ENCODE measurements at regions not wholly inside any gene's neighbourhood (a gene's known extent, or its start where the extent isn't known, plus 50 kb on each side); places are given as distances from the start of the nearest gene placed in this dataset.

DNA sequence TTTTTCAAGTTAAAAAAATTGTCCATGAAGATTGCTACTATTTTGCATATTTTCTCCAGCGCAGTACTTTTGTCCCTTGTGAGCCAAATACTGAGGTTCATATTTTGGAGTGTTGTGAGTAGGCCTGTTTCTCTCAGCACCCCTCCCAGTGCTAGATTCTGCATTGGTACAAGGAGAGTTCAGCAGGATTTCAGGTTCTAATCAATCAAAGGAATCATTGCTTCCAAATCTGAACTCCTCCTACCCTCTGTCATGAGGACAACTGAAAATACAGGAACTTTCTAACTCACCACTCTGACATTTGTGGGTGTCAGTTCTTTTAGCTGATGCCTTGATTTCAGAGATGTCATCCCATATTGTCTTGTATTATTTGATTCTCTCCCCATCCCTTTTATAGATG is 299.9 kb downstream of the FZD1 start:
- H3K27me3 ChIP-seq (replicated peaks in 1 of 2; ENCODE audit: control insufficient read depth in 2 of 2, extremely low read depth in 1 of 2, insufficient read depth in 2 of 2, low read length in 1 of 2), result no peaks in the 10 kb centered on the region
- no peak for DNase-seq
- H3K36me3 Mint-ChIP-seq, result no peaks in the 10 kb centered on the region
- H3K27me3 Mint-ChIP-seq, result no peaks in the 10 kb centered on the region
- ChIA-PET CTCF (no interaction called here), POLR2A (no interaction called here)
- H3K27ac Mint-ChIP-seq, result no peak overlapping the region
- no peaks in the 10 kb centered on the region for H3K36me3 ChIP-seq (ENCODE audit: control insufficient read depth in 2 of 2, extremely low read depth in 1 of 2, insufficient read depth in 1 of 2, low read length in 1 of 2)
- no peak overlapping the region for H3K4me3 ChIP-seq (ENCODE audit: control insufficient read depth in 1 of 2, extremely low read depth in 1 of 2, low read length in 1 of 2)
- no peak overlapping the region for H3K27ac ChIP-seq (ENCODE audit: low read length)
- ATAC-seq (replicated peaks in 1 of 4), result no peak
- H3K4me1 ChIP-seq (ENCODE audit: control insufficient read depth in 1 of 2, extremely low read depth in 1 of 2, insufficient read depth in 2 of 2, low read length in 2 of 2), result no peaks in the 10 kb centered on the region
- no CpG with 5 or more reads among the region's 1 CpG for WGBS (ENCODE audit: insufficient coverage)
- no peak overlapping the region for H3K4me3 Mint-ChIP-seq
- H3K9me3 Mint-ChIP-seq, result peaks cover 0 to 6% (median 5%) of the 10 kb centered on the region in 3 donors
- H3K4me1 Mint-ChIP-seq, result no peaks in the 10 kb centered on the region
- no peaks in the 10 kb centered on the region for H3K9me3 ChIP-seq

DNA sequence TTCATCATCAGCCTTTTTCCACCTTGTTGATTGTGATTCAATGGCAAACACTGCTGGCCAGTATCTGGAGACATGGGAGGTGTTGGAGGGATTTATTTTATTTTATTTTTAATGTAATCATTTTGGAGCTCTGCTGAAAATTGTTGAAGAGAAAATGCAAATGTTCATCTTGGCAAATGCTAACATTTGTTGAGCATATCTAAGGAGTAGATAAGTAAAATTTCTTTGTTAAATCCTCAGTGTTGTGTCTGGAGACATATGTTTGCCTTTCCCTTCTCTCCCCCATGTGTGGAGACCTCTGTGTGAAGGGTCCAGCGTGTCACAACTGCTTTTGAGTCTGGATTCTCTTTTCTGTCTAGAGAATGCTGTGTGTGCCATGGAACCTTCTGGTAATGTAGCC is 300.3 kb downstream of the FZD1 start:
- H3K27ac Mint-ChIP-seq, result no peak overlapping the region
- no peaks in the 10 kb centered on the region for H3K27me3 ChIP-seq (replicated peaks in 1 of 2; ENCODE audit: control insufficient read depth in 2 of 2, extremely low read depth in 1 of 2, insufficient read depth in 2 of 2, low read length in 1 of 2)
- ChIA-PET POLR2A (no interaction called here), CTCF (no interaction called here)
- H3K9me3 ChIP-seq, result no peaks in the 10 kb centered on the region
- no CpG with 5 or more reads among the region's 1 CpG for WGBS (ENCODE audit: insufficient coverage)
- H3K4me3 Mint-ChIP-seq, result no peak overlapping the region
- H3K36me3 Mint-ChIP-seq, result no peaks in the 10 kb centered on the region
- no peak overlapping the region for H3K4me3 ChIP-seq (ENCODE audit: control insufficient read depth in 1 of 2, extremely low read depth in 1 of 2, low read length in 1 of 2)
- ATAC-seq (replicated peaks in 1 of 4) (no peak), DNase-seq (no peak)
- H3K9me3 Mint-ChIP-seq, result peaks cover 0 to 7% (median 6%) of the 10 kb centered on the region in 3 donors
- no peaks in the 10 kb centered on the region for H3K4me1 ChIP-seq (ENCODE audit: control insufficient read depth in 1 of 2, extremely low read depth in 1 of 2, insufficient read depth in 2 of 2, low read length in 2 of 2)
- no peaks in the 10 kb centered on the region for H3K36me3 ChIP-seq (ENCODE audit: control insufficient read depth in 2 of 2, extremely low read depth in 1 of 2, insufficient read depth in 1 of 2, low read length in 1 of 2)
- no peak overlapping the region for H3K27ac ChIP-seq (ENCODE audit: low read length)
- no peaks in the 10 kb centered on the region for H3K27me3 Mint-ChIP-seq
- no peaks in the 10 kb centered on the region for H3K4me1 Mint-ChIP-seq

DNA sequence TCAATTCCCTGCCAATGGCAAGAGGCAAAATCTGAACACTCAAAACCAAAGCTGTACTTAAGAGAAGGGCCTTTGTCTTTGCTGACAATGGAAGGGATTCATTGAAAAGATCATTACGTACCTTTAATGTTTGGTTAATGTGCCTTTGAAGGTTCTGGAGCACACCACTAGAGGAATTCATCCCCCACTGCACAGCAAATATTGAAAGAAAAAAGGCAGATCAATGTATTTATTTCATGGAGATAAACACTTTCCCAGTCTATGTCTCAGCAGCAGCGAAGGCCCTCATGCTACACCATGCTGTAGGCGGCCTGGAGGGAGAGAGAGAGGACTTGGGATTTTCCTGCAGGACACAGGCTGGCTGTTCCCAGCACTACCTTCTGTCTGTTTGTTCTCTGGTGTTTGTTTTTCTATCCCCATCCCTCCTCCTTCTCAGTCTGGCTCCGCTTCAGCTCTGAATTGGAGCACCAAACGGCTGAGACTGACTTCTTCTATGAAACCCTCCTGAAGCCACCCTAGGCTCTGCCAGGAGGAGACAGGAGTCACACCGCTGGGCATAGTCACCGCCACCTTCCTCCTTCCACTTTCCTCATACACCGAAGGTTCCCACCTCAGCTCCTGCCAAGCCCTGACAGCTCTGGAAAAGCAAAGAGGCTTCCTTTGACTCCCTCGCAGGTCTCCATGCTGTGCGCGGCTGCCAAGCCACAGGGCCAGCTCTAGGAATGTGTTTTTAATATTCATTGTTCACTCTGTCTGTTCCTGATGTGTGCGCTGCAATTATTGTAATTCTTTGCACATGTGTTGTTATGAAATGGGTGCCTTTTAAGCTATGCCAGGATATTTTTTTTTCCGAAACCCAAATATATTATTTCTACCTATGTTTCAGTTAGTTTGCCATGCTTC is 301.5 kb downstream of the FZD1 start:
- Mint-ChIP-seq H3K27me3 (no peaks in the 10 kb centered on the region), H3K9me3 (peaks cover 0 to 9% (median 4%) of the 10 kb centered on the region in 3 donors), H3K4me1 (no peaks in the 10 kb centered on the region), H3K4me3 (no peak overlapping the region), H3K36me3 (no peaks in the 10 kb centered on the region), H3K27ac (no peak overlapping the region)
- Histone ChIP-seq H3K27me3 (replicated peaks in 1 of 2; ENCODE audit: control insufficient read depth in 2 of 2, extremely low read depth in 1 of 2, insufficient read depth in 2 of 2, low read length in 1 of 2) (no peaks in the 10 kb centered on the region), H3K9me3 (no peaks in the 10 kb centered on the region), H3K36me3 (ENCODE audit: control insufficient read depth in 2 of 2, extremely low read depth in 1 of 2, insufficient read depth in 1 of 2, low read length in 1 of 2) (no peaks in the 10 kb centered on the region), H3K4me1 (ENCODE audit: control insufficient read depth in 1 of 2, extremely low read depth in 1 of 2, insufficient read depth in 2 of 2, low read length in 2 of 2) (no peaks in the 10 kb centered on the region), H3K27ac (ENCODE audit: low read length) (no peak overlapping the region), H3K4me3 (ENCODE audit: control insufficient read depth in 1 of 2, extremely low read depth in 1 of 2, low read length in 1 of 2) (no peak overlapping the region)
- WGBS (ENCODE audit: insufficient coverage), result 86% methylated on average over 7 of the region's 13 CpGs
- DNase-seq (no peak), ATAC-seq (replicated peaks in 1 of 4) (no peak)
- ChIA-PET POLR2A (no interaction called here), CTCF (no interaction called here)

DNA sequence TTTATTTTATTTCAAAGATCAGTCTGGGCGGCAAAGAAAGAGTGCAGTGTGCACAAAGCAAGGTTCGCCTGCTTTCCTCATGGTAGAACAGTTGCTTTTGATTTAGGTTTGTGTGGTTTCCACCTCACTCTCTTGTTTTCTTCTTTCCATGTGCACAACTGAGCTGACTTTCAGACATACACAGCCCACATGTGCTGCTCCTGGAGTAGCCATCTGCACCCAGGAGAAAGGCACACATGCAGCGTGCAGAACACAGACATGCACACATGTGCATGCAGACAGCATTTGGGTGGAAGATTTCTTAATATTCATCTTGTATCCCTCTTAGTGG is 302.1 kb downstream of the FZD1 start:
- Mint-ChIP-seq H3K4me3 (no peak overlapping the region), H3K9me3 (peaks cover 0 to 9% (median 3%) of the 10 kb centered on the region in 3 donors), H3K4me1 (no peaks in the 10 kb centered on the region), H3K36me3 (no peaks in the 10 kb centered on the region), H3K27me3 (no peaks in the 10 kb centered on the region), H3K27ac (no peak overlapping the region)
- CTCF ChIA-PET, result no interaction called here
- DNase-seq, result no peak
- ATAC-seq (replicated peaks in 1 of 4), result no peak
- Histone ChIP-seq H3K9me3 (no peaks in the 10 kb centered on the region), H3K4me3 (ENCODE audit: control insufficient read depth in 1 of 2, extremely low read depth in 1 of 2, low read length in 1 of 2) (no peak overlapping the region), H3K36me3 (ENCODE audit: control insufficient read depth in 2 of 2, extremely low read depth in 1 of 2, insufficient read depth in 1 of 2, low read length in 1 of 2) (no peaks in the 10 kb centered on the region), H3K27ac (ENCODE audit: low read length) (no peak overlapping the region), H3K4me1 (ENCODE audit: control insufficient read depth in 1 of 2, extremely low read depth in 1 of 2, insufficient read depth in 2 of 2, low read length in 2 of 2) (no peaks in the 10 kb centered on the region), H3K27me3 (replicated peaks in 1 of 2; ENCODE audit: control insufficient read depth in 2 of 2, extremely low read depth in 1 of 2, insufficient read depth in 2 of 2, low read length in 1 of 2) (no peaks in the 10 kb centered on the region)
- POLR2A ChIA-PET, result no interaction called here
- WGBS (ENCODE audit: insufficient coverage), result no CpG with 5 or more reads among the region's 3 CpGs

DNA sequence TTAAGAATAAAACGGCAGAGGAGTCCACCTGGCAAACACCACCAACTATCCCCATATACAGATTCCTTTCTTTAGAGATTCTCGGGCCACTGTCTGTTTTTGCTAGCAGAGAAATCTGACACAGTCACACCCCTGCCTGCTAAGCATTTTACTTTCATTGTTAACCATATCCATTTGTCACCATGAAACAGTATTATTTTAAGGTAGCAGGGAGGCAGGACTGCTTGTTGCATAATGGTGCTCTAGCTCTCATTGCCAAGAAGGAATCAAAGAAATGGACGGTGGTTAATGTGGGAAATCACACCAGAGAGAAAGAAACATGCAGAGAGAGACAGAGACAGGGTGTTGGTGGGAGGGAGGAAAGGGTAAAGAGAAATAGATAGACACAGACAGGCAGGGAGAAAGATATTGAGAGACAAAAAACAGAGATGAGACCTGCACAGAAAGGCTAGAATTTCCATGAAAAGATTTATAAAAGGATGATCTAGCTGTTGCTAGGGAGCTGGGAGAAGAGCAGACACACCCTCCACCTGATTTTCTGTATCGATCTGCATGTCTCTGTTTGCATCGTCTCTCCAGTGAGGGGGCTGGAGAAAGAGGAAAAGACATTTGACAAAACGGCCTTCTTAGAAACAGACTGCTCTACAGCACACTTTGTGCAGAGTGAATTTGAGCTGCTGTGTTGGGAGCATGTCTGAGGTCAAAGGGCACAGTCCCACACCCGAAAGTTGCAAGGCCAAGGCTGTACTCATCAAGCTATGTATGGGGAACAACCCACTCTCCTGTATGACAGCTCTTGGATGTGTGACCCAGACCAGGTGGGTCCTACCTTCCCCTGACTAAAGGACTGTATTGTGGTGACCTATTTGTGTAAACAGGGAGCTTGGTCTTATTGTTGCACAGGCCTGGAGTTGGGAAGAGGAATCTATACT is 303.1 kb downstream of the FZD1 start:
- Histone ChIP-seq H3K27me3 (replicated peaks in 1 of 2; ENCODE audit: control insufficient read depth in 2 of 2, extremely low read depth in 1 of 2, insufficient read depth in 2 of 2, low read length in 1 of 2) (no peaks in the 10 kb centered on the region), H3K36me3 (ENCODE audit: control insufficient read depth in 2 of 2, extremely low read depth in 1 of 2, insufficient read depth in 1 of 2, low read length in 1 of 2) (no peaks in the 10 kb centered on the region), H3K27ac (ENCODE audit: low read length) (no peak overlapping the region), H3K4me3 (ENCODE audit: control insufficient read depth in 1 of 2, extremely low read depth in 1 of 2, low read length in 1 of 2) (no peak overlapping the region), H3K4me1 (ENCODE audit: control insufficient read depth in 1 of 2, extremely low read depth in 1 of 2, insufficient read depth in 2 of 2, low read length in 2 of 2) (no peaks in the 10 kb centered on the region), H3K9me3 (no peaks in the 10 kb centered on the region)
- 75% methylated on average over 3 of the region's 7 CpGs for WGBS (ENCODE audit: insufficient coverage)
- H3K9me3 Mint-ChIP-seq, result peaks cover 0 to 14% (median 3%) of the 10 kb centered on the region in 3 donors
- no peak overlapping the region for H3K27ac Mint-ChIP-seq
- H3K4me3 Mint-ChIP-seq, result no peak overlapping the region
- no peaks in the 10 kb centered on the region for H3K4me1 Mint-ChIP-seq
- POLR2A ChIA-PET, result interaction anchor here in 1 of 2 donors (0.6 kb wide), 1 partner anchor 1864 kb away, joined by 5 read pairs; no protein-coding TSS in a partner anchor
- no peaks in the 10 kb centered on the region for H3K36me3 Mint-ChIP-seq
- ATAC-seq (replicated peaks in 1 of 4) (no peak), DNase-seq (no peak)
- CTCF ChIA-PET, result interaction anchor here in 1 of 2 donors (1.0 kb wide), 1 partner anchor 11 kb away, joined by 3 read pairs; no protein-coding TSS in a partner anchor
- no peaks in the 10 kb centered on the region for H3K27me3 Mint-ChIP-seq

DNA sequence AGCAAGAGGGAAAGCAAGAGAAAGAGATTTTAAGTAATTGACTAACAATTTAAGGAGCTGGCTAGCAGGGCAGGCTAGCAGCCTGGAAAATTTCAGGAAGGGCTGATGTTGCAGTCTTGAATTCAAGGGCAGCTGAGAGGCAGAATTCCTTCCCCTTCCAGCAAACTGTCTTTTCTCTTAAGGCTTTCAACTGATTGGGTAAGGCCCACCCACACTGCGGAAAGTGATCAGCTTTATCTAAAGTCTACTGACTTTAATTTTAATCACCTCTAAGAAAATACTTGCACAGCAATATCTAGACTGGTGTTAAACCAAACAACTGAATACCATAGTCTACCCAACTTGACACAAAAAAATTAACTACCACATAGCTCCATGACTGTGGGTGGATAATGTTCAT is 303.9 kb downstream of the FZD1 start:
- no peaks in the 10 kb centered on the region for H3K36me3 ChIP-seq (ENCODE audit: control insufficient read depth in 2 of 2, extremely low read depth in 1 of 2, insufficient read depth in 1 of 2, low read length in 1 of 2)
- POLR2A ChIA-PET, result interaction anchor here in 1 of 2 donors (0.6 kb wide), 1 partner anchor 1865 kb away, joined by 5 read pairs; no protein-coding TSS in a partner anchor
- WGBS (ENCODE audit: insufficient coverage), result 89% methylated on average over 1 of the region's 1 CpG
- H3K27ac Mint-ChIP-seq, result no peak overlapping the region
- no peak for DNase-seq
- H3K9me3 Mint-ChIP-seq, result peaks cover 0 to 15% (median 7%) of the 10 kb centered on the region in 3 donors
- CTCF ChIA-PET, result interaction anchor here in 1 of 2 donors (1.0 kb wide), 1 partner anchor 10 kb away, joined by 3 read pairs; no protein-coding TSS in a partner anchor
- no peak for ATAC-seq (replicated peaks in 1 of 4)
- no peaks in the 10 kb centered on the region for H3K27me3 Mint-ChIP-seq
- H3K4me1 Mint-ChIP-seq, result no peaks in the 10 kb centered on the region
- no peak overlapping the region for H3K4me3 ChIP-seq (ENCODE audit: control insufficient read depth in 1 of 2, extremely low read depth in 1 of 2, low read length in 1 of 2)
- no peaks in the 10 kb centered on the region for H3K36me3 Mint-ChIP-seq
- H3K27me3 ChIP-seq (replicated peaks in 1 of 2; ENCODE audit: control insufficient read depth in 2 of 2, extremely low read depth in 1 of 2, insufficient read depth in 2 of 2, low read length in 1 of 2), result no peaks in the 10 kb centered on the region
- no peaks in the 10 kb centered on the region for H3K9me3 ChIP-seq
- H3K27ac ChIP-seq (ENCODE audit: low read length), result no peak overlapping the region
- no peak overlapping the region for H3K4me3 Mint-ChIP-seq
- no peaks in the 10 kb centered on the region for H3K4me1 ChIP-seq (ENCODE audit: control insufficient read depth in 1 of 2, extremely low read depth in 1 of 2, insufficient read depth in 2 of 2, low read length in 2 of 2)
